ENCODE measurements at regions not wholly inside any gene's neighbourhood (a gene's known extent, or its start where the extent isn't known, plus 50 kb on each side); places are given as distances from the start of the nearest gene placed in this dataset.

GRCh38 chr5:62708481-62709325, 130.1 kb downstream of the LRRC70 start:
- TF ChIP-seq POLR2A (IDR thresholded peaks at IDR 0.05): no peak
- TF ChIP-seq, protein P1, sequence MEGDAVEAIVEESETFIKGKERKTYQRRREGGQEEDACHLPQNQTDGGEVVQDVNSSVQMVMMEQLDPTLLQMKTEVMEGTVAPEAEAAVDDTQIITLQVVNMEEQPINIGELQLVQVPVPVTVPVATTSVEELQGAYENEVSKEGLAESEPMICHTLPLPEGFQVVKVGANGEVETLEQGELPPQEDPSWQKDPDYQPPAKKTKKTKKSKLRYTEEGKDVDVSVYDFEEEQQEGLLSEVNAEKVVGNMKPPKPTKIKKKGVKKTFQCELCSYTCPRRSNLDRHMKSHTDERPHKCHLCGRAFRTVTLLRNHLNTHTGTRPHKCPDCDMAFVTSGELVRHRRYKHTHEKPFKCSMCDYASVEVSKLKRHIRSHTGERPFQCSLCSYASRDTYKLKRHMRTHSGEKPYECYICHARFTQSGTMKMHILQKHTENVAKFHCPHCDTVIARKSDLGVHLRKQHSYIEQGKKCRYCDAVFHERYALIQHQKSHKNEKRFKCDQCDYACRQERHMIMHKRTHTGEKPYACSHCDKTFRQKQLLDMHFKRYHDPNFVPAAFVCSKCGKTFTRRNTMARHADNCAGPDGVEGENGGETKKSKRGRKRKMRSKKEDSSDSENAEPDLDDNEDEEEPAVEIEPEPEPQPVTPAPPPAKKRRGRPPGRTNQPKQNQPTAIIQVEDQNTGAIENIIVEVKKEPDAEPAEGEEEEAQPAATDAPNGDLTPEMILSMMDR (IDR thresholded peaks at IDR 0.05): no peak
